B cell (primary cell): ENCODE measurements at regions not wholly inside any gene's neighbourhood (a gene's known extent, or its start where the extent isn't known, plus 50 kb on each side); places are given as distances from the start of the nearest gene placed in this dataset.
"Not testable (repeated sequence)": the region's sequence is repeated elsewhere in the genome, so short reads cannot be mapped to it uniquely, and the experiment has no call there.

Experiments used
- ATAC-seq: fragments of 200-7000 bp; cut with Tn5 transposase; one replicate; pipeline ENCODE4 v1.10.0; 2021; ENCODE audit warnings: low read depth, mild to moderate bottlenecking, moderate number of reproducible peaks, moderate library complexity
- CTCF ChIA-PET: fragments of 350-600 bp; sonication (Branson Sonifier 250); formaldehyde crosslinking; loops from one replicate; lab custom pipeline; 2021; ENCODE audit warnings: antibody characterized with exemption, inconsistent platforms; lab: Charles Lee
- POLR2A ChIA-PET: fragments of 350-600 bp; sonication (Branson Sonifier 250); formaldehyde crosslinking; loops from one replicate; lab custom pipeline; 2021; ENCODE audit warnings: antibody characterized with exemption; lab: Charles Lee
- DNase-seq: peaks from one replicate; pipeline ENCODE4 v3.0.0; 2013
- H2AFZ ChIP-seq: 2 replicates; pipeline ENCODE4 v1.6.1; 2012; ENCODE audit warnings: mild to moderate bottlenecking, low read depth, low read length; ENCODE audit not compliant: insufficient read depth, poor library complexity, severe bottlenecking
- H3K27ac ChIP-seq, 2 donors: 1 replicate in 1 of 2; 2 replicates in 1 of 2; pipeline ENCODE4 v1.5.1; 2012 to 2013; ENCODE audit warnings: low read length in 2 of 2, mild to moderate bottlenecking in 2 of 2, moderate library complexity in 1 of 2
- H3K27me3 ChIP-seq, 4 experiments: fragments of 200-600 bp in 1 of 4; sonication (generic) in 1 of 4; replicated peaks in 1 of 4; 1 replicate in 2 of 4; 2 replicates in 2 of 4; pipeline versions ENCODE4 v1.6.1 to v1.7.0; 2013 to 2016; ENCODE audit warnings: low read length in 3 of 4, mild to moderate bottlenecking in 2 of 4, mixed read lengths in 1 of 4, moderate library complexity in 1 of 4; ENCODE audit not compliant: insufficient read depth in 4 of 4, control insufficient read depth in 3 of 4; ENCODE audit errors: control extremely low read depth in 1 of 4
- H3K36me3 ChIP-seq, 2 experiments: replicated peaks in 1 of 2; 1 replicate in 1 of 2; 2 replicates in 1 of 2; pipeline versions ENCODE4 v1.6.1 to v1.7.1; 2013; ENCODE audit warnings: low read length in 1 of 2; ENCODE audit not compliant: insufficient read depth in 2 of 2, control insufficient read depth in 1 of 2; ENCODE audit errors: control extremely low read depth in 1 of 2, extremely low read depth in 1 of 2
- H3K4me1 ChIP-seq, 2 donors: fragments of 200-600 bp in 1 of 2; sonication (generic) in 1 of 2; 1 replicate in 1 of 2; 2 replicates in 1 of 2; pipeline versions ENCODE4 v1.5.1 to v1.6.1; 2013 to 2017; ENCODE audit warnings: low read length in 2 of 2; ENCODE audit not compliant: control insufficient read depth in 2 of 2, insufficient read depth in 2 of 2
- H3K4me2 ChIP-seq: replicated peaks from 2 replicates; pipeline ENCODE3; 2012; ENCODE audit warnings: mild to moderate bottlenecking, low read depth, low read length; ENCODE audit not compliant: poor library complexity, severe bottlenecking
- H3K4me3 ChIP-seq, 5 experiments: fragments of 200-600 bp in 1 of 5; sonication (generic) in 1 of 5; 1 replicate in 3 of 5; 2 replicates in 2 of 5; pipeline versions ENCODE4 v1.5.1 to v1.7.0; 2011 to 2016; ENCODE audit warnings: low read length in 4 of 5, mild to moderate bottlenecking in 4 of 5, low read depth in 2 of 5, control low read depth in 1 of 5, moderate library complexity in 1 of 5; ENCODE audit not compliant: insufficient read depth in 1 of 5; ENCODE audit errors: control extremely low read depth in 1 of 5, extremely low read depth in 1 of 5
- H3K79me2 ChIP-seq: fragments of 200-600 bp; sonication (generic); one replicate; pipeline ENCODE4 v1.6.0; 2016; ENCODE audit warnings: low read length; ENCODE audit not compliant: control insufficient read depth, insufficient read depth
- H3K9ac ChIP-seq: fragments of 200-600 bp; sonication (generic); 2 replicates; pipeline ENCODE4 v1.6.1; 2017; ENCODE audit warnings: mild to moderate bottlenecking, low read length, moderate library complexity
- H3K9me3 ChIP-seq, 3 donors: one replicate each; pipeline versions ENCODE4 v1.6.1 to v1.7.1; 2013; ENCODE audit warnings: low read length in 2 of 3; ENCODE audit not compliant: control insufficient read depth in 2 of 3, insufficient read depth in 1 of 3; ENCODE audit errors: control extremely low read depth in 1 of 3
- H4K20me1 ChIP-seq: 2 replicates; pipeline ENCODE4 v1.6.0; 2012; ENCODE audit warnings: mild to moderate bottlenecking, low read length; ENCODE audit not compliant: insufficient read depth, control insufficient read depth, poor library complexity, severe bottlenecking
- H3K27ac Mint-ChIP-seq: one replicate; pipeline ENCODE4 v1.8.0; 2021; ENCODE audit warnings: mixed read lengths
- H3K27me3 Mint-ChIP-seq: one replicate; pipeline ENCODE4 v1.8.0; 2021; ENCODE audit warnings: mixed read lengths
- H3K4me1 Mint-ChIP-seq: one replicate; pipeline ENCODE4 v1.8.0; 2021; ENCODE audit warnings: mixed read lengths
- H3K4me3 Mint-ChIP-seq: one replicate; pipeline ENCODE4 v1.8.0; 2021; ENCODE audit warnings: mixed read lengths
- H3K9me3 Mint-ChIP-seq: one replicate; pipeline ENCODE4 v1.8.0; 2022; ENCODE audit warnings: mixed read lengths; ENCODE audit not compliant: insufficient read depth
- CTCF ChIP-seq: fragments of 200-600 bp; IDR thresholded peaks from one replicate; pipeline ENCODE4 v1.8.0; 2022; ENCODE audit warnings: antibody characterized with exemption, mild to moderate bottlenecking
- EZH2 ChIP-seq: IDR thresholded peaks from 2 replicates; pipeline ENCODE4 v1.6.1; 2012; ENCODE audit warnings: borderline replicate concordance, low read depth, mild to moderate bottlenecking, moderate library complexity, low read length; ENCODE audit not compliant: insufficient read depth, poor library complexity, severe bottlenecking
- WGBS: methylation state at CpG from one replicate; pipeline ENCODE4 v1.1.5; 2013; ENCODE audit warnings: missing lambda C conversion rate; ENCODE audit not compliant: insufficient coverage; 5-methylcytosine and 5-hydroxymethylcytosine counted together
- intact Hi-C: fragments of 100-400 bp; cut with micrococcal nuclease; formaldehyde crosslinking; loops from one replicate; pipeline ENCODE4 v1.10.0; 2022

DNA sequence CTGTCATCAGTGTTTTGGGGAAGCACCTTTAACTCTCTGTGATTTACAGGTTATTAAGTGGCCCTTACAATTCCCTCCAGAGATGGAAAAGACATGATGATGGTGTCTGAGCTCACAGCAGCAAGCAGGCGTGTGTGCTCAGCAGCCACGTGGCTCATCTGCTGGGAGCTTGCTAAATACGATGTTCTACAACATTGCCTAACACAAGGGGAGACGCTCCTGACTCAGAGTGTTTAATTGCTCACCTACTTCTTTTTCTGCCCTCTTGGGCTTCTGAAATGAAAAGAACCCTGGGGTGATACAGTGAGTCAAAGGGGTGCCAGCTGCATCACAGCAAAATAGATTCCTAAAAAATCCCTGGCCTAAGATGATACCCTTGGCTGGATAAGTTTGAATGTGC, 56.2 kb upstream of the SAMD11 start:
- Mint-ChIP-seq H3K27ac (peak overlapping the region; percentile 10), H3K4me1 (peaks cover 44% of the 10 kb centered on the region), H3K27me3 (peaks cover 19% of the 10 kb centered on the region)
- H3K9me3 Mint-ChIP-seq, intact Hi-C loops, H3K9ac ChIP-seq, DNase-seq, H3K4me3 ChIP-seq, POLR2A ChIA-PET, H2AFZ ChIP-seq, CTCF ChIA-PET, ATAC-seq, H3K27me3 ChIP-seq, H3K79me2 ChIP-seq, H3K36me3 ChIP-seq, H3K9me3 ChIP-seq, H3K4me3 Mint-ChIP-seq, H3K27ac ChIP-seq, H3K4me2 ChIP-seq, H4K20me1 ChIP-seq: not testable (repeated sequence)
- H3K4me1 ChIP-seq, result peaks cover 30 to 33% of the 10 kb centered on the region in 2 donors
- WGBS, result no CpG with 5 or more reads among the region's 4 CpGs

DNA sequence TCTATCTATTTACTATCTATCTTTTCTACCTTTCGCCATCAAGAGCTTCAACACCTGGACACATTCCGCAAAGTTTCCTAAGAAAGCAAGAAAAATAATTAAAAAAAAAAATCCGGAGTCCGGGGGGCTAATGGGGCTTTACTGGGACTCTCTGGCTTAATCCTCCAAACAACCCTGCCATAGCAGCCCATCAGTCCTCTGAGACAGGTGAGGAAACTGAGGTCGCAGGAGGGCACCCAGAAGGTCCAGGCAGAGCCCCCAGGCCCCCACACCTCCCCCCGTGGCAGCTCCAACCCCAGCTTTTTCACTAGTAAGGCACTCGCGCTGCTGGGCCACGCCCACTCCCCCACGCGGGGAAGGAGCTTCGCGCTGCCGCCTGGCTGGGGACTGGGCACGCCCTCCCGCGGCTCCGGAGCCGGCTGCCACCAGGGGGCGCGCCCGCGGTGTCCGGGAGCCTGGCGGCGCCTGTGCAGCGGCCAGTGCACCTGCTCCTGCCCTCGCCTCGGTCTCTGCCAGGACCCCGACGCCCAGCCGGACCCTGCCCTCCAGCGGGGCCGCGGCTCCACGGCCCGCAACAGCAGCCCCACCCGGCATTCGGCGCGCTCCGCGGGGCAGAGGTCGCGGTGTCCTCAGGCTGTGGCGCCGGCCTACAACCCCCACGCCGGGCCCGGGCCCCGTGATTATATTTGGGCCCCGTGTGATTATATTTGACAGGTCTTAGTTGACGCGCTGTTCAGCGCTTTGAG, 54.1 kb upstream of the SAMD11 start:
- H3K9ac ChIP-seq, result peak overlapping the region; percentile 45
- TF ChIP-seq CTCF, result peak; percentile 90
- no peak for TF ChIP-seq EZH2
- ChIA-PET CTCF (interaction anchor here (0.7 to 1.7 kb wide), 9 partner anchors 35 to 195 kb away, joined by 3 to 8 read pairs (median 3); partner anchors contain the start of genes NOC2L and PLEKHN1), POLR2A (no interaction called here)
- Mint-ChIP-seq H3K27me3 (peaks cover 16% of the 10 kb centered on the region), H3K4me3 (peak overlapping the region; percentile 39), H3K4me1 (peaks cover 35% of the 10 kb centered on the region), H3K9me3 (no peaks in the 10 kb centered on the region), H3K27ac (no peak overlapping the region)
- H3K4me2 ChIP-seq, result peak overlapping the region; percentile 76
- H3K4me3 ChIP-seq, result peak overlapping the region in 3 of 5 experiments; percentile 27 to 52 (median 41)
- intact Hi-C loops, result loop anchor here (1.0 kb wide), 1 partner anchor 107 kb away; no protein-coding TSS in a partner anchor
- H4K20me1 ChIP-seq, result no peaks in the 10 kb centered on the region
- H3K27ac ChIP-seq, result no peak overlapping the region
- H3K36me3 ChIP-seq, result no peaks in the 10 kb centered on the region
- H3K27me3 ChIP-seq, result peaks cover 0 to 4% (median 2%) of the 10 kb centered on the region in 4 experiments
- peak; percentile 88 for DNase-seq
- no peaks in the 10 kb centered on the region for H3K79me2 ChIP-seq
- H3K9me3 ChIP-seq, result no peaks in the 10 kb centered on the region
- peak overlapping the region; percentile 75 for H2AFZ ChIP-seq
- peak; percentile 75 for ATAC-seq
- WGBS, result 10% methylated on average over 50 of the region's 55 CpGs
- H3K4me1 ChIP-seq, result peaks cover 28 to 29% of the 10 kb centered on the region in 2 donors
